ENCODE measurements at regions not wholly inside any gene's neighbourhood (a gene's known extent, or its start where the extent isn't known, plus 50 kb on each side); places are given as distances from the start of the nearest gene placed in this dataset.

DNA sequence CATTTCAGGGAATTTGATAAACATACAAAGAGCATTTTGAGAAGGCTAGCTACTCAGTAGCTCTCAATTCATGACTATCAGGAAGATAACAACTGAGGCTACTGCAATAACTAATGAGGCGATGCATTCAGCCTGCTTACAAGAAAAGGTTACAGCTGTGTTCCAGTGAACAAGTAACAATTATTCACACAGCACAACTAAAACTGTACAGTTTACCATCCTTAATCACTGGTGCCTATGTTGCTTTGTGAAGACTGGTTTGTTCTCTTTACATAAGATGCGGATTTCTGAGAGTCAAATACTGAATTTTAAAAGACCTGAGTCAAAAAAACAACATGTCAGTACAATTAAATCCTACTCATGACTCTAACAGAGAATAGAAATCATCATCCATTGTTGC is 526.3 kb downstream of the OTOL1 start (continued):
- TF ChIP-seq EP300 (IDR thresholded peaks at IDR 0.05; ENCODE audit: borderline replicate concordance in 1 of 2, control insufficient read depth in 1 of 2, low read depth in 2 of 2, low read length in 2 of 2): no peak
- no peak for TF ChIP-seq TBL1XR1 (IDR thresholded peaks at IDR 0.05; ENCODE audit: low read depth, low read length)
- no peak for TF ChIP-seq HDAC6 (IDR thresholded peaks at IDR 0.05; ENCODE audit: unreplicated experiment)
- no peak for TF ChIP-seq YBX1 (IDR thresholded peaks at IDR 0.05)
- TF ChIP-seq, protein P1, sequence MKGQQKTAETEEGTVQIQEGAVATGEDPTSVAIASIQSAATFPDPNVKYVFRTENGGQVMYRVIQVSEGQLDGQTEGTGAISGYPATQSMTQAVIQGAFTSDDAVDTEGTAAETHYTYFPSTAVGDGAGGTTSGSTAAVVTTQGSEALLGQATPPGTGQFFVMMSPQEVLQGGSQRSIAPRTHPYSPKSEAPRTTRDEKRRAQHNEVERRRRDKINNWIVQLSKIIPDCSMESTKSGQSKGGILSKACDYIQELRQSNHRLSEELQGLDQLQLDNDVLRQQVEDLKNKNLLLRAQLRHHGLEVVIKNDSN (IDR thresholded peaks at IDR 0.05; ENCODE audit: borderline replicate concordance, extremely low read length, insufficient read depth, low read depth, low read length): no peak
- TF ChIP-seq POLR2A (IDR thresholded peaks at IDR 0.05; ENCODE audit: low read depth, low read length): no peak
- no peak for TF ChIP-seq JUND (IDR thresholded peaks at IDR 0.05; ENCODE audit: low read depth, low read length)

GRCh38 chr3:162029736-162030135 is 533.1 kb downstream of the OTOL1 start:
- no peak overlapping the region for H3K4me2 ChIP-seq (ENCODE audit: control insufficient read depth, insufficient read depth)
- H3K9me3 ChIP-seq (replicated peaks; ENCODE audit: control insufficient read depth, insufficient read depth, low read length): no peaks in the 10 kb centered on the region
- no peak overlapping the region for H3K27ac ChIP-seq (ENCODE audit: control insufficient read depth, insufficient read depth)
- in situ Hi-C loops (cut with MboI): no loop called here
- POLR2A ChIA-PET: no interaction called here
- H3K36me3 ChIP-seq (ENCODE audit: control insufficient read depth in 2 of 2, insufficient read depth in 2 of 2, low read length in 1 of 2): no peaks in the 10 kb centered on the region
- no peaks in the 10 kb centered on the region for H3K79me2 ChIP-seq (ENCODE audit: control insufficient read depth, insufficient read depth, low read length)
- TF ChIP-seq HSF1 (IDR thresholded peaks at IDR 0.05; ENCODE audit: low read depth, low read length) (no peak), ZSCAN29 (IDR thresholded peaks at IDR 0.05) (no peak), SIX5 (IDR thresholded peaks at IDR 0.05; ENCODE audit: low read depth, low read length, severe bottlenecking) (no peak), RAD51 (IDR thresholded peaks at IDR 0.05) (no peak), IRF4 (IDR thresholded peaks at IDR 0.05; ENCODE audit: low read depth, low read length) (no peak), SRF (IDR thresholded peaks at IDR 0.05; ENCODE audit: low read depth in 2 of 2, low read length in 2 of 2) (no peak), STAT1 (conservative IDR thresholded peaks at IDR 0.05) (no peak), SKIL (IDR thresholded peaks at IDR 0.05; ENCODE audit: low read depth, poor library complexity, severe bottlenecking) (no peak), NFYB (IDR thresholded peaks at IDR 0.05; ENCODE audit: insufficient read depth, low read depth, low read length) (no peak), BHLHE40 (IDR thresholded peaks at IDR 0.05; ENCODE audit: borderline replicate concordance in 1 of 2, low read depth in 2 of 2, low read length in 1 of 2) (no peak), TBL1XR1 (IDR thresholded peaks at IDR 0.05; ENCODE audit: low read depth, low read length) (no peak), NR2F1 (conservative IDR thresholded peaks at IDR 0.05) (no peak), ZBED1 (IDR thresholded peaks at IDR 0.05; ENCODE audit: borderline replicate concordance) (no peak), HDGF (IDR thresholded peaks at IDR 0.05) (no peak), EP300 (IDR thresholded peaks at IDR 0.05; ENCODE audit: borderline replicate concordance in 1 of 2, control insufficient read depth in 1 of 2, low read depth in 2 of 2, low read length in 2 of 2) (no peak), RB1 (IDR thresholded peaks at IDR 0.05; ENCODE audit: borderline replicate concordance) (no peak), SMAD1 (IDR thresholded peaks at IDR 0.05; ENCODE audit: low read depth, partially characterized antibody) (no peak), YBX1 (IDR thresholded peaks at IDR 0.05) (no peak)
- H2AFZ ChIP-seq (ENCODE audit: control insufficient read depth, low read depth, low read length): no peak overlapping the region
- no peak for DNase-seq (ENCODE audit: low read depth, low spot score)
- CTCF ChIA-PET: no interaction called here
- no peaks in the 10 kb centered on the region for H3K27me3 ChIP-seq (replicated peaks in 1 of 2; ENCODE audit: control insufficient read depth in 2 of 2, insufficient read depth in 2 of 2, low read length in 1 of 2)
- BruUV-seq (replicated peaks): no TSS peak
- SMC1A ChIA-PET (ENCODE audit: uncharacterized antibody, unreplicated experiment): no interaction called here
- RAD21 ChIA-PET (ENCODE audit: unreplicated experiment): no interaction called here
- no peak overlapping the region for H3K9ac ChIP-seq (ENCODE audit: control insufficient read depth, insufficient read depth, low read length)
- FAIRE-seq: no peak
- H3K4me3 ChIP-seq: no peak overlapping the region
- WGBS (ENCODE audit: insufficient coverage, insufficient replicate concordance, low lambda C conversion rate, missing lambda C conversion rate): 57% methylated on average over 3 of the region's 3 CpGs
- intact Hi-C loops (cut with micrococcal nuclease; ENCODE audit: unreplicated experiment): no loop called here
- ATAC-seq: no peak
- H4K20me1 ChIP-seq (ENCODE audit: control insufficient read depth, insufficient read depth): no peaks in the 10 kb centered on the region
- no peaks in the 10 kb centered on the region for H3K4me1 ChIP-seq (ENCODE audit: control insufficient read depth, insufficient read depth, low read length)
